ENCODE measurements at regions not wholly inside any gene's neighbourhood (a gene's known extent, or its start where the extent isn't known, plus 50 kb on each side); places are given as distances from the start of the nearest gene placed in this dataset.
"Not testable (repeated sequence)": the region's sequence is repeated elsewhere in the genome, so short reads cannot be mapped to it uniquely, and the experiment has no call there.

GRCh38 chr9:30103647-30104394 lies 2280.6 kb upstream of the ACO1 start:
- no peak for DNase-seq (ENCODE audit: low read depth)

- DNase-seq (ENCODE audit: low read depth), result not testable (repeated sequence)
Observed at GRCh38 chr9:30107134-30107533, 2277.3 kb upstream of the ACO1 start.

- no peak for DNase-seq (ENCODE audit: low read depth)
Observed at GRCh38 chr9:30116673-30117217, 2267.7 kb upstream of the ACO1 start.

GRCh38 chr9:30120666-30121065 lies 2263.8 kb upstream of the ACO1 start:
- no peak for DNase-seq (ENCODE audit: low read depth)

GRCh38 chr9:30121611-30122010 lies 2262.8 kb upstream of the ACO1 start:
- no peak for DNase-seq (ENCODE audit: low read depth)

- no peak for DNase-seq (ENCODE audit: low read depth)
Observed at GRCh38 chr9:30125881-30126280, 2258.6 kb upstream of the ACO1 start.

GRCh38 chr9:30127371-30127770 lies 2257.1 kb upstream of the ACO1 start:
- no peak for DNase-seq (ENCODE audit: low read depth)

- DNase-seq (ENCODE audit: low read depth), result no peak
Observed at GRCh38 chr9:30140407-30140806, 2244.0 kb upstream of the ACO1 start.

GRCh38 chr9:30160570-30160969 lies 2223.9 kb upstream of the ACO1 start:
- DNase-seq (ENCODE audit: low read depth), result no peak

GRCh38 chr9:30172206-30172605 lies 2212.2 kb upstream of the ACO1 start:
- no peak for DNase-seq (ENCODE audit: low read depth)

GRCh38 chr9:30178610-30179009 lies 2205.8 kb upstream of the ACO1 start:
- no peak for DNase-seq (ENCODE audit: low read depth)

GRCh38 chr9:30193421-30193820 lies 2191.0 kb upstream of the ACO1 start:
- no peak for DNase-seq (ENCODE audit: low read depth)

GRCh38 chr9:30196941-30197340 lies 2187.5 kb upstream of the ACO1 start:
- DNase-seq (ENCODE audit: low read depth), result no peak

GRCh38 chr9:30197453-30197852 lies 2187.0 kb upstream of the ACO1 start:
- DNase-seq (ENCODE audit: low read depth), result no peak

GRCh38 chr9:30197954-30198353 lies 2186.5 kb upstream of the ACO1 start:
- DNase-seq (ENCODE audit: low read depth), result no peak

- DNase-seq (ENCODE audit: low read depth), result no peak
Observed at GRCh38 chr9:30198463-30199309, 2185.8 kb upstream of the ACO1 start.

GRCh38 chr9:30201024-30201423 lies 2183.4 kb upstream of the ACO1 start:
- no peak for DNase-seq (ENCODE audit: low read depth)

GRCh38 chr9:30235068-30235467 lies 2149.4 kb upstream of the ACO1 start:
- DNase-seq (ENCODE audit: low read depth), result no peak

GRCh38 chr9:30235564-30235963 lies 2148.9 kb upstream of the ACO1 start:
- DNase-seq (ENCODE audit: low read depth), result no peak

GRCh38 chr9:30239878-30240277 lies 2144.6 kb upstream of the ACO1 start:
- DNase-seq (ENCODE audit: low read depth), result no peak

GRCh38 chr9:30243467-30243866 lies 2141.0 kb upstream of the ACO1 start:
- no peak for DNase-seq (ENCODE audit: low read depth)

- DNase-seq (ENCODE audit: low read depth), result no peak
Observed at GRCh38 chr9:30244877-30245276, 2139.6 kb upstream of the ACO1 start.

- no peak for DNase-seq (ENCODE audit: low read depth)
Observed at GRCh38 chr9:30250872-30251271, 2133.6 kb upstream of the ACO1 start.

Data from RPMI7951 (cell line).